HG03469 (cell line): ENCODE measurements at regions not wholly inside any gene's neighbourhood (a gene's known extent, or its start where the extent isn't known, plus 50 kb on each side); places are given as distances from the start of the nearest gene placed in this dataset.

Experiments
- ATAC-seq: cut with Tn5 transposase; IDR thresholded peaks from one replicate; pipeline ENCODE4 v1.9.1; 2021; ENCODE audit warnings: mild to moderate bottlenecking, moderate library complexity, moderate number of reproducible peaks; ENCODE audit not compliant: unreplicated experiment

DNA sequence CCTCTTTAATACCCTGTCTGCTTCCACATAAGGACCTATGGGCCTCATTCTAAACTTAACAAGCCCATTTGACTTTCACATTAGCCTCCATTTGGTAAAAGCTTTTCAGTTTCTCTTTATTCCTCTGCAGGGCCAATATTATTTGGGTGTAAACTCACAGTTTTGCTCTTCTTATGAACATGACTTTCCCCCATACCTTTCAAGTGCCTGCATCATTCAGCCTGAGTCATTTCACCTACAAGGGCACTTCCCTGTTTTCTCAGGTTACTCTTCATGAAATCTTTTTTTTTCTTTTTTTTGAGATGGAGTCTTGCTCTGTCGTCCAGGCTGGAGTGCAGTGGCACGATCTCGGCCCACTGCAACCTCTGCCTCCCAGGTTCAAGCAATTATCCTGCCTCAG is 1258.1 kb upstream of the CELF2 start:
- no peak for ATAC-seq

GRCh38 chr10:9762966-9763656 is 1254.6 kb upstream of the CELF2 start:
- no peak for ATAC-seq

DNA sequence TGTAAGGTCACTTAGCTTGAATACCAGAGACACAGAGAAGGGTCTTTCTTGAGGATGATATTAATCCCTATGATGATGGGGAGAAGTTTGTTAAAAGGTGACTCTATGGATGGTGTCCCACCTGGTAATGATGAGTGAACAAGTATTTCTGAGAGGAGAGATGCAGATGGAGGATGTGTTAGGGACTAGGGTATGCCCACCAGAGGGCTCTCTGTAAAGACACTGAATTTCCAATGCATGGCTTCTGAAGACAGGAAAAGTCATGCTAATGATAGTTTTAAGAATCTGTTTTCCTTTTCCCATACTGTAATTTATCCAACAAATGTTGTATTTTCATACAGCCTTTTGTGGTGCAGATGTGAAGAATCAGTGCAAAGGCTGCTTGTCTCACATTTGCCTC is 1250.9 kb upstream of the CELF2 start:
- no peak for ATAC-seq

GRCh38 chr10:9781666-9782065 is 1236.0 kb upstream of the CELF2 start:
- ATAC-seq = no peak

- ATAC-seq = no peak
These were observed 1231.6 kb upstream of the CELF2 start for GRCh38 chr10:9786101-9786500.

DNA sequence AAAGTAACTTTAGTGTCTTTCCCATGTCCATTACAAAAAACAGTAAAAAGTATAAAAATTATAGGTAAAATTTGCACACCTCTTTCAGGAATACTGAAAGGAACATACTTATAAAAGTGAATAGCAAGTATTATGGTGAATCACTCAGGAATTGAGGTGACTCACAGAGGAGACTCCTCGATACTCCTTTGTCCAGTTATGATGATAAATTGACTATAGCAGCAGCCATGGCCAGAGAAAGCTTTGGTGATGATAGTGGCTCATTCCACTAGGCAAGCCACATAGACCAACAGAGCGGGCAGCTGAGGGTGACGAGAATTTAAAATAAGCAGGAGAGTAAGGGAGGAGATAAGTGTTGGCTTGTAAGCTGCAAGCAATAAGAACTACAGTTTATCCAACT is 1231.1 kb upstream of the CELF2 start:
- no peak for ATAC-seq

DNA sequence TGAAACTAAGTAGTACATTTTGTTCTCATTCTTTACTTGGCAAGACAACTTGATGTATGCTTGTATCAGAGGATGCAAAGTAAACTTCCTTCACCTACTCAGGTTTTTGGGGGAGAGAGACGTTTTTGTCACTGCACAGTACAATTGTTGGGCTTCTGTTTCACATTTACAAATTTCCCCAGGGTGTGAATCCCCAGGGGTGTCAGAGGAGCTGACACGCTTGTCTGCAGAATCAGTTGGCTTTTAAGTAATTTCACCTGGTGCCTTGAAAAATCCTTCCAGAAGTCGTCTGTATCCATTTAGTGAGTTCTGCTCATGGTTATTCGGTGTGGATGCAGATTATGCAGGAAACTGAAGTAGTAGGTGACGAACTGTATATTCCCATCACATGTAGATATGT is 1227.7 kb upstream of the CELF2 start:
- no peak for ATAC-seq

GRCh38 chr10:9792181-9792580 is 1225.5 kb upstream of the CELF2 start:
- no peak for ATAC-seq

DNA sequence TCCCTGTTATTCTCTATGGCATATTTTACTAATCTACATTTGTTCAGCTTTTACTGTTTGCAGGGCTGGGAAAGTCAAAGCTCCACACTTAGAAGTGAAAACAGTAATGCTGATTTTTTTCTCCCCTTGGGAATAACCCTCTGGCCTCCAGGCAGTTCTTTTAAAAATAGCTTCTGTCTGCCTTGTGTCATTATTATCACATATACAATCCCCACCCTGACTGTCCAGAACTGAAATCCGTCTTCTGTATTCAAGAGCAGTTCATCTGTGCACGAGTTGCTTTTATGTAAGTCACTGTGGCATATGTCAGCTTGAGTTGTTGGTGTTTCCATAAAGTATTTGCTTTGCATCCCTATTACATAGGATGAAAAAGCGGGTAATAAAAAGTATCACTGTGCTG is 1221.1 kb upstream of the CELF2 start:
- no peak for ATAC-seq

- no peak for ATAC-seq
These were observed 1217.7 kb upstream of the CELF2 start for GRCh38 chr10:9800011-9800410.

DNA sequence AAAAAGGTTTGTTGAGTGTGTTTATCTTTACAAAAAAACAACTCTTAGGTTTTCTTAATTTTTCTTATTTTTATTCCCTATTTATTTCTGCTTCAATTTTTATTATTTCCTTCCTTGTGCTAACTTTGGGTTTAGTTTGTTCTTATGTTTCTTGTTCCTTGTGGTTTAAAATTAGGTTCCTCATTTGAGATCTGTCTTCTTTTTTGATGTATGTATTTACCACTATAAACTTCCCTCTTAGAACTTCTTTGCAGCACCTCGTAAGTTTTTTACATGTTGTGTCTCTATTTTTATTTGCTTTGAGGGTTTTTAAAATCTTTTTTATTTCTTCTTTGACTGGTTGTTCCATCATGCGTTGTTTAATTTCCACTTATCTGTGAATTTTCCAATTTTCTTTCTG is 1217.1 kb upstream of the CELF2 start:
- ATAC-seq = no peak

- ATAC-seq = no peak
These were observed 1209.8 kb upstream of the CELF2 start for GRCh38 chr10:9807846-9808245.

DNA sequence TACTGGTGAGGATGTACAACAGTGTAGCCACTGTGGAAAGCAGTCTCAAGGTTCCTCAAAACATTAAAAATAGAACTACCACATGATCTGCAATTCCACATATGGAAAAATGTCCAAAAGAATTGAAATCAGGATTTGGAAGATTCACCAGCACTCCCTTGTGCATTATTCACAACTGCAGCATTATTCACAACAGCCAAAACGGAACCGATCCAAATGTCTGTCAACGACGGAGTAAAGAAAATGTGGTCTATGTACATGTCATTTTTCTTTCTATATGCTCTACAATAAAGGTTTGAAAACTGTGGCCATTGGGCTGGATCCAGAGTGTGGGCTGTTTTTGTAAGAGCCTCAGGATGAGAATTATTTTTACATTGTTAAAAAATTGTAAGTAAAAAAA is 1206.1 kb upstream of the CELF2 start:
- no peak for ATAC-seq

DNA sequence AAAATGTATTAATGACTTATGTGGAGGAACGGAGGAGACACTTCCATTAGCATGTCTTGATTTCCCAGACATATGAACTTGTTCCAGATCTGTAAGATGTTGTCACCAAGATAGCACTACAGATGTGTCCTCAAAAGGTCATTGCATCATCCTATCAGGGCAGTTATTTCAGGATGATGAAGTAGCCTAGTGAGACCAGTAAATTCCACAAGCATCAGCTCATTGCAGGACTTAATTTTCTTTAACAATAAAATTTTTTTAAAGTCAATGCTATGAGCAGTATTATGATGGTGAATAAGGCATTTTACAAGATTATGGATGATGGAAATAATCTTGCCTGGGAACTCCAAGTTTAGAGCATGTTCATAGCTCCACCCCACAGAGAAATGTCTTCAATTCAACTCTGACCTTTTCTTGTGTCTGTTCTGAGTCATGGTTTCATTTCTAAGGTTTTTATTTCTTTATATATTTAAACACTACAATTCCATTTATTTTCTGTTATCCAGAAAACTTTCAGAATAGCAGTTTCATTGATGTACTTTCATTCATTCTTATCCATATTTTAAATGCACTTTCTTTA is 1203.3 kb upstream of the CELF2 start:
- ATAC-seq = no peak

DNA sequence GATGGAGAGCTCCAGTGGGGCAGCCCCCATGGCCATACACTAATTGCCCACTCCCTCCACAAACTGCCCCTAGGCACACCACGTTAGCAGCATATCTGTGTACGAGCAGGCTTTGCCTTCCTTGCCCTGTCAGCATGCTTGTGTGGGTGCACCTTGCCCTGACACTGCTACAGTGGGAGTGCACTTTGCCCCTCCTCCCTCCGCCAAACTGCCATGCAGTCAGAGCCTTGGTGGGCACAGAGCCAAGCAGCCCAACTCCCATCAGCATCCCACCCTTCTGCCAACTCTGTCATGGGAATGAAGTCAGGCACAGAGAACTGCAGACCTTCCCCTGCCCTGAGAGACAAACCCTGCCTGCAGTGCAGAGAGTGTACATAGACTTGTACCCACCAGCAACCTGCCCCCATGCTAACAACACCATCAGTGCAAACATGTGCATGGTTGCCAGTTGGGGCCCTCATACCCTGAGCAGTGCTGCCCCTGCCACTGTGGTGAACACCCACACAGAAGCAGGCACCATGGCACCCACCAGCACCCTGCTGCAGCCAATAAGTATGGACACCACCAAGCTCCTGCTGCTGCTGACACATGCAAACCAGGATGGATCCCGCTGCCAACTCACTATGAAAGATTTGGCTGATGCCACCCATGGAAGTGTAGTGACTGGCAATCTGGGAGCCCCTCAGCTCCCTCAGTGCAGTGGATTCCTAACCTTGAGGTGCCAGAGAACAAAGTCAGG is 1197.7 kb upstream of the CELF2 start:
- no peak for ATAC-seq

DNA sequence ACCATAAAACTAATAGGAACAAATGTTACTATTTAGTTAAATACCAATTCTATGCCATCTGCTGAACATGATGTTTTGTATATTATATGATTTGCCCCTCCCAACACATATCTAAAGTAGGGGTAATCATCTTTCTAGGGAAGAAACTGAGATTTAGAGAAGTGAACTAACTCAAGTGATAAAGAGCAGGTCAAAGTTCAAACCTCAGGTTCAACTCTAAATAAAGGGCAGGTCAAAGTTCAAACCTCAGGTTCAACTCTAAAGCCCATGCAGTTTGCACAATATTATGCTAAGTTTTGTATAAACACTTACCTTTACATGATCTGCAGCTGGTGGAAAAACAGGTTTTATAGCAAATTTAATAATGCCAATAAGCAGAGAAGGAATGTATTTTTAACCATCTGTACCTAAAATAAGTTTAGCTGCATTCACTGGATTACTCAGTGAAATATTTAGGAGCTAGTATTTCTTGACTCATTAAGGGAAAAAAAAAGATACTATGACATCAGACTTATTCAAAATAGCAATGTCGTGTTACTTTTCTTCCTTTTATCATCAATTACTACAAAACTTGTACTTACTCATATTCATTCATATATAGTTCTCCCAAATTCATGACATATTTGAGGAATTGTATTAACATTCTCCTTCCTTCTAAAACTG is 1194.3 kb upstream of the CELF2 start:
- no peak for ATAC-seq

DNA sequence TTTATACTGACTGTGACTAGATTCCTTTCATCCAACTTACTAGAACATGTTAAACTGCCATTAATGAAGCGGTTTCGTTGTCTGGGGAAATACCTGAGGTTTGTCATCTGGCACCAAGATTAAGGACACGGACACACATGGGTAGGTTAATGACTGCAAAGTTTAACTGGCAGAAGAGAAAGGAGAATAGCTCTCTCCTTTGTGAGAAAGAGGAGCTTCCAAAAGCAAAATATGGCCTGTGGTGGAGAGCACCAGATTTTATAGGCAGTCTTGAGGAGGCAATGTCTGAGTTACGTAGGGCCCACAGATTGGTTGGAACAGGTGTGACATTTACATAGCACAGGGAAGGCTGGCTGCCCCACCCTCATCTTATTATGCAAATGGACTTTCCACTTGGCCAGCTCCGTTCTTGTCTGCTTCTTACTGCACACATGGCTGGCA is 1193.0 kb upstream of the CELF2 start:
- no peak for ATAC-seq

- no peak for ATAC-seq
These were observed 1192.1 kb upstream of the CELF2 start for GRCh38 chr10:9825491-9826018.

- ATAC-seq = no peak
These were observed 1189.6 kb upstream of the CELF2 start for GRCh38 chr10:9828110-9828509.

- no peak for ATAC-seq
These were observed 1183.7 kb upstream of the CELF2 start for GRCh38 chr10:9833942-9834341.

GRCh38 chr10:9834434-9834833 is 1183.2 kb upstream of the CELF2 start:
- ATAC-seq = no peak
